BLaER1 treated with 17β-estradiol and CSF1 and Interleukin-3, amounts not matched to agents 10 nM and 100 nM (cell line): ENCODE measurements at regions not wholly inside any gene's neighbourhood (a gene's known extent, or its start where the extent isn't known, plus 50 kb on each side); places are given as distances from the start of the nearest gene placed in this dataset.
"Not testable (repeated sequence)": the region's sequence is repeated elsewhere in the genome, so short reads cannot be mapped to it uniquely, and the experiment has no call there.

ENCODE experiments used
- H3K27ac ChIP-seq, 11 experiments: shearing (Covaris generic); formaldehyde crosslinking; 2 replicates each; pipeline ENCODE4 v1.8.1; 2022
- H3K27me3 ChIP-seq, 11 experiments: shearing (Covaris generic); formaldehyde crosslinking; 2 replicates each; pipeline ENCODE4 v1.8.1; 2022
- H3K36me3 ChIP-seq, 11 experiments: shearing (Covaris generic); formaldehyde crosslinking; 2 replicates each; pipeline ENCODE4 v1.8.1; 2022
- H3K4me1 ChIP-seq, 10 experiments: shearing (Covaris generic); formaldehyde crosslinking; 2 replicates each; pipeline ENCODE4 v1.8.1; 2022
- H3K4me2 ChIP-seq, 11 experiments: shearing (Covaris generic); formaldehyde crosslinking; 2 replicates each; pipeline ENCODE4 v1.8.1; 2022
- H3K4me3 ChIP-seq, 10 experiments: shearing (Covaris generic); formaldehyde crosslinking; 2 replicates each; pipeline ENCODE4 v1.8.1; 2022
- H3K9ac ChIP-seq, 11 experiments: shearing (Covaris generic); formaldehyde crosslinking; 2 replicates each; pipeline ENCODE4 v1.8.1; 2022
- H3K9me3 ChIP-seq, 11 experiments: shearing (Covaris generic); formaldehyde crosslinking; replicated peaks in 1 of 11; 2 replicates each; pipeline ENCODE4 v1.8.1; 2022
- H4K20me1 ChIP-seq, 11 experiments: shearing (Covaris generic); formaldehyde crosslinking; 2 replicates each; pipeline ENCODE4 v1.8.1; 2022
- Cebpa-rat ChIP-seq, 11 experiments: shearing (Covaris generic); IDR thresholded peaks; 2 replicates each; pipeline ENCODE4 v1.8.1; 2022

- no peak for TF ChIP-seq Cebpa-rat (IDR thresholded peaks at IDR 0.05)
- Histone ChIP-seq H3K9me3 (no peaks in the 10 kb centered on the region), H3K36me3 (no peaks in the 10 kb centered on the region), H3K27me3 (no peaks in the 10 kb centered on the region), H3K4me1 (peaks cover 13 to 24% (median 21%) of the 10 kb centered on the region in 10 experiments), H3K4me2 (no peak overlapping the region), H3K27ac (no peak overlapping the region), H4K20me1 (no peaks in the 10 kb centered on the region), H3K4me3 (no peak overlapping the region), H3K9ac (no peak overlapping the region)
Observed at GRCh38 chr10:63675171-63675570, 154.0 kb downstream of the REEP3 start.

DNA sequence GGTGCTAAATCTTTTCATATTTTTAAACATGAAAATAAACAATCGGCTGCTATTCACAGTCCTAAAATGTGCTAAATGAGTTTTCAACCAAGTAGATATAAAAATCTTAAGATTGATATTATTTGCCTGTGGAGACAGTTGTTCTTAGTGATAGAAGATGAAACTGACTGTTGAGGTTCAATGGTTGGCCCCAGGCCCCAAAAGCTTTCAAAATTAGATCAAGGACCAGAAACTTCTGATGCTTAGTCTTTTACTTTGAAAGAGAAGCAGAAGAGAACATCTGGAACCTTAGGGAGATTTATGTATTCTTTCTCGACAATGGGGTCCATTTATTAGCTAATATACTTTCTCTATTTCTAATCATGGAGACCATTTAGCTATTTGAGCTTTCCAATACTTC is 155.8 kb downstream of the REEP3 start:
- Histone ChIP-seq H3K4me2 (no peak overlapping the region), H3K4me3 (no peak overlapping the region), H3K9ac (no peak overlapping the region), H3K4me1 (peaks cover 11 to 15% (median 13%) of the 10 kb centered on the region in 10 experiments), H3K9me3 (no peaks in the 10 kb centered on the region), H4K20me1 (no peaks in the 10 kb centered on the region), H3K27ac (no peak overlapping the region), H3K27me3 (no peaks in the 10 kb centered on the region), H3K36me3 (no peaks in the 10 kb centered on the region)
- no peak for TF ChIP-seq Cebpa-rat (IDR thresholded peaks at IDR 0.05)

- not testable (repeated sequence) for H3K27ac ChIP-seq, H3K9me3 ChIP-seq, H3K4me2 ChIP-seq, H4K20me1 ChIP-seq, H3K4me3 ChIP-seq, H3K4me1 ChIP-seq, H3K9ac ChIP-seq, H3K27me3 ChIP-seq, H3K36me3 ChIP-seq
Observed at GRCh38 chr10:63680545-63680944, 159.3 kb downstream of the REEP3 start.

DNA sequence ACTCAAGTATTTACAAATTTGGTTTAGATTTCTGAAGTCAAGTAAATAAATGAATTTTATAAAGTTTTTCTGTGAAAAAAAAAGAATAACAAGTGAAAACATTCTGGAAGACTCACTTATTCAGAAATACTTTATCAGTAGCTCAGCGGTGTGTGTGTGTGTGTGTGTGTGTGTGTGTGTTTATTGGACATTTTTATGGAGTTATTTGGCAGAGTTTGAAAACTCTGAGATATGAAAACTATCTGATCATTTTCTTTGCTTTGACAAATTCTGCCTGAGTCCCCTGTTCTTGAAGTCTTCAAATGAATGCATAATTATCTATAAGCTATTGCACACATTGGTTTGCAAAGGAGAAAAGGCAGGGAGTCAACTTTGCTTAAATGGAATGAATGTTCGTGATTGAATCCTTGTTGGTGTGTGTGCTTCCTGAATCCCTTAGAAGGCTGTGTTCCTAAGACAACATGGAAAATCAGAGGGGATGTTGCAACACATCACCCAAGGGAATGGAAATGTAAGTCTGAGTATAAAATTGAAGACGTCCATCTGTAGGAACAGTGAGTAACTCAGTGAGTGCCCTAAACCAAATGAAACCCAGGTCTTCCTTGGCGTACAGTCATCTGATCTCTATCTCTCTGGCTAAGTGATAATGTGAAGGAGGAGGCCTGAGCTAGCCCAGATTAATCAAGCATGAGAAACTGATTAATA is 160.9 kb downstream of the REEP3 start:
- no peak overlapping the region for H3K4me3 ChIP-seq
- H3K27ac ChIP-seq = no peak overlapping the region
- no peaks in the 10 kb centered on the region for H3K36me3 ChIP-seq
- H3K27me3 ChIP-seq = no peaks in the 10 kb centered on the region
- TF ChIP-seq Cebpa-rat (IDR thresholded peaks at IDR 0.05) = no peak
- H3K4me2 ChIP-seq = no peak overlapping the region
- H4K20me1 ChIP-seq = no peaks in the 10 kb centered on the region
- H3K4me1 ChIP-seq = no peaks in the 10 kb centered on the region
- no peak overlapping the region for H3K9ac ChIP-seq
- H3K9me3 ChIP-seq = no peaks in the 10 kb centered on the region

DNA sequence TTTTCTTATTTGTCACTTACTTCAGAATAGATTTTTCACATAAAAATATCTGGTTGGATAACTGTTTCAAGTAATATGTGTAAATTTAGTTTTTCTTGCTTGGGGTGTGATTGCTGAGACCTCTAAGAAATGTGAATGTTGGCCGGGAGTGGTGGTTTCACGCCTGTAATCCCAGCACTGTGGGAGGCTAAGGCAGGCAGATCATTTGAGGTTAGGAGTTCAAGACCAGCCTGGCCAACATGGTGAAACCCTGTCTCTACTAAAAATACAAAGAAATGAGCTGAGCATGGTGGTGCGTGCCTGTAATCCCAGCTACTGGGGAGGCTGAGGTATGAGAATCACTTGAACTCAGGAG is 161.5 kb downstream of the REEP3 start:
- not testable (repeated sequence) for H3K27me3 ChIP-seq, H3K4me2 ChIP-seq, H3K4me1 ChIP-seq, H3K36me3 ChIP-seq, H4K20me1 ChIP-seq, H3K9me3 ChIP-seq, H3K27ac ChIP-seq, H3K9ac ChIP-seq, H3K4me3 ChIP-seq

DNA sequence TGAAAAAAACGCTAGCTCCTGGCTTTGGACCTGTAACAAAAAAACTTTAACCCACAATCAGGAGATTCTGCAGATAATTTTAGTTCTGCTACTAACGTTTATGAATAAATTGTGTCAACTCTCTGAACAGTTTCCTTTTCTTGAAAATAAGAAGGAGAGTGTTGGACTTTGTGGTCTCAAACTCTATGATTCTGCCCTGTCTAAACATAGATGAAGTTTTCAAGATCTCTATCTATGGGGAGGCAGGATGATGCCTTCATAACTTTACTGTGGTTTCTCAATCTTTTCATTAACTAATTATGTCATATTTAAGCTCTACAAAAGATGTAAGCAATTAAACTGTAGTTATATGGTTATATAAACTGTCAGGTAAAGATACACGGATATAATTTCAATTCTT is 162.0 kb downstream of the REEP3 start:
- H3K36me3 ChIP-seq = no peaks in the 10 kb centered on the region
- H3K27me3 ChIP-seq = no peaks in the 10 kb centered on the region
- no peaks in the 10 kb centered on the region for H4K20me1 ChIP-seq
- no peak overlapping the region for H3K4me2 ChIP-seq
- no peak overlapping the region for H3K27ac ChIP-seq
- H3K9me3 ChIP-seq = no peaks in the 10 kb centered on the region
- no peak overlapping the region for H3K4me3 ChIP-seq
- TF ChIP-seq Cebpa-rat (IDR thresholded peaks at IDR 0.05) = no peak
- H3K4me1 ChIP-seq = no peaks in the 10 kb centered on the region
- no peak overlapping the region for H3K9ac ChIP-seq

DNA sequence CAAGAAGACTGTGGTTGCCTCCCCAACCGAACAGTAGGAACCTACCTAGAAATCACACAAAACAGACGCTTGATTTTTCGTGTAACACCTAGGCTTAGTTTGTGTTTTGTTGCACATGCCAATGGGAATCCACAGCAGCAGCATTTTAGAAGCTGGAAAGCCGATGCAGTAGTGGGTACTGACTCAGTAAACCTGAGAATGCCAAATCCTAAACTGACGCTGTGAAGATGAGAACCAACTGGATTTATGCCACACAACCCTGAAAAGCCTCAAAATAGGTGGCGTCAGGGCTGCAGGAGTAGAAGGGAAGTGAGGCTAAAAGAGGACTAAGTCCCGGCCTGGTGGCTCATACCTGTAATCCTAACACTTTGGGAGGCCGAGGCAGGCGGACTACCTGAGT is 162.5 kb downstream of the REEP3 start:
- no peak for TF ChIP-seq Cebpa-rat (IDR thresholded peaks at IDR 0.05)
- Histone ChIP-seq H3K27ac (no peak overlapping the region), H3K27me3 (no peaks in the 10 kb centered on the region), H3K9me3 (no peaks in the 10 kb centered on the region), H3K4me1 (no peaks in the 10 kb centered on the region), H3K9ac (no peak overlapping the region), H3K36me3 (no peaks in the 10 kb centered on the region), H3K4me3 (no peak overlapping the region), H4K20me1 (no peaks in the 10 kb centered on the region), H3K4me2 (no peak overlapping the region)

GRCh38 chr10:63684257-63684936 is 163.2 kb downstream of the REEP3 start:
- TF ChIP-seq Cebpa-rat (IDR thresholded peaks at IDR 0.05) = no peak
- no peaks in the 10 kb centered on the region for H3K27me3 ChIP-seq
- H3K27ac ChIP-seq = no peak overlapping the region
- no peaks in the 10 kb centered on the region for H3K4me1 ChIP-seq
- no peak overlapping the region for H3K4me2 ChIP-seq
- H3K4me3 ChIP-seq = no peak overlapping the region
- H3K36me3 ChIP-seq = no peaks in the 10 kb centered on the region
- no peaks in the 10 kb centered on the region for H4K20me1 ChIP-seq
- H3K9me3 ChIP-seq = no peaks in the 10 kb centered on the region
- H3K9ac ChIP-seq = no peak overlapping the region

- H4K20me1 ChIP-seq = no peaks in the 10 kb centered on the region
- no peaks in the 10 kb centered on the region for H3K27me3 ChIP-seq
- H3K4me1 ChIP-seq = peaks cover 8 to 28% (median 13%) of the 10 kb centered on the region in 10 experiments; a peak in 16 of 20 replicates
- peaks cover 0 to 8% (median 0%) of the 10 kb centered on the region in 11 experiments; a peak in 1 of 22 replicates for H3K9me3 ChIP-seq
- no peaks in the 10 kb centered on the region for H3K36me3 ChIP-seq
- no peak overlapping the region for H3K9ac ChIP-seq
- no peak for TF ChIP-seq Cebpa-rat (IDR thresholded peaks at IDR 0.05)
- no peak overlapping the region for H3K27ac ChIP-seq
- no peak overlapping the region for H3K4me3 ChIP-seq
- H3K4me2 ChIP-seq = no peak overlapping the region
Observed at GRCh38 chr10:63689768-63690167, 168.6 kb downstream of the REEP3 start.
